SK-N-SH (cell line): ENCODE measurements at regions not wholly inside any gene's neighbourhood (a gene's known extent, or its start where the extent isn't known, plus 50 kb on each side); places are given as distances from the start of the nearest gene placed in this dataset.

Experiments
- CTCF ChIA-PET: fragments of 300-600, 350-600 bp; formaldehyde crosslinking; extraction: SDS; loops from one replicate; lab custom pipeline; 2021; lab: Yijun Ruan, JAX
- POLR2A ChIA-PET: fragments of 350-600 bp; sonication (Branson Sonifier 250); formaldehyde crosslinking; extraction: SDS; loops from one replicate; lab custom pipeline; 2020; ENCODE audit warnings: antibody characterized with exemption, inconsistent platforms; lab: Yijun Ruan, JAX
- DNase-seq: peaks from one replicate; pipeline ENCODE4 v3.0.0; 2012
- H2AFZ ChIP-seq: fragments of 200-600 bp; sonication (generic); 2 replicates; pipeline ENCODE4 v1.8.1; 2016; ENCODE audit warnings: antibody characterized with exemption, mild to moderate bottlenecking, low read depth
- H3F3A ChIP-seq: fragments of 200-600 bp; sonication (generic); replicated peaks from 2 replicates; pipeline ENCODE3; 2016; ENCODE audit warnings: antibody characterized with exemption, mild to moderate bottlenecking; ENCODE audit not compliant: insufficient read depth
- H3K27ac ChIP-seq, 2 experiments: fragments of 200-500 bp in 1 of 2; fragments of 200-600 bp in 1 of 2; sonication (Bioruptor generic) in 1 of 2; sonication (generic), shearing (Covaris generic) in 1 of 2; 2 replicates each; pipeline versions ENCODE4 v1.5.1 to v1.6.1; 2014 to 2016; ENCODE audit warnings: low read depth in 2 of 2, inconsistent platforms in 1 of 2, low read length in 1 of 2, mild to moderate bottlenecking in 1 of 2, mixed read lengths in 1 of 2
- H3K27me3 ChIP-seq: fragments of 200-600 bp; sonication (generic), shearing (Covaris generic); 2 replicates; pipeline ENCODE4 v1.6.1; 2016; ENCODE audit warnings: mixed run types; ENCODE audit not compliant: insufficient read depth
- H3K36me3 ChIP-seq, 2 experiments: fragments of 200-500 bp in 1 of 2; fragments of 200-600 bp in 1 of 2; sonication (Bioruptor generic) in 1 of 2; sonication (generic) in 1 of 2; replicated peaks in 1 of 2; 2 replicates each; pipeline versions ENCODE3 to v1.5.1; 2014 to 2016; ENCODE audit warnings: low read length in 1 of 2, mild to moderate bottlenecking in 1 of 2; ENCODE audit not compliant: insufficient read depth in 2 of 2, control insufficient read depth in 1 of 2
- H3K4me1 ChIP-seq, 2 experiments: fragments of 200-500 bp in 1 of 2; fragments of 200-600 bp in 1 of 2; sonication (Bioruptor generic) in 1 of 2; sonication (generic), shearing (Covaris generic) in 1 of 2; 2 replicates each; pipeline versions ENCODE4 v1.5.1 to v1.6.1; 2014 to 2016; ENCODE audit warnings: low read depth in 1 of 2, low read length in 1 of 2, mixed run types in 1 of 2; ENCODE audit not compliant: insufficient read depth in 2 of 2, control insufficient read depth in 1 of 2
- H3K4me2 ChIP-seq: fragments of 200-600 bp; sonication (generic), shearing (Covaris generic); 2 replicates; pipeline ENCODE4 v1.6.1; 2017; ENCODE audit warnings: mixed run types
- H3K4me3 ChIP-seq, 2 experiments: fragments of 200-500 bp in 1 of 2; fragments of 200-600 bp in 1 of 2; sonication (Bioruptor generic) in 1 of 2; sonication (generic), shearing (Covaris generic) in 1 of 2; 2 replicates each; pipeline versions ENCODE4 v1.5.1 to v1.8.1; 2014 to 2016; ENCODE audit warnings: low read depth in 2 of 2, inconsistent platforms in 1 of 2, low read length in 1 of 2, mild to moderate bottlenecking in 1 of 2, mixed read lengths in 1 of 2, moderate library complexity in 1 of 2
- H3K79me2 ChIP-seq: fragments of 200-600 bp; sonication (generic); 2 replicates; pipeline ENCODE4 v1.8.1; 2017; ENCODE audit warnings: mild to moderate bottlenecking; ENCODE audit not compliant: insufficient read depth
- H3K9ac ChIP-seq: fragments of 200-600 bp; sonication (generic); 2 replicates; pipeline ENCODE4 v1.6.1; 2017; ENCODE audit warnings: mixed run types
- H3K9me2 ChIP-seq: fragments of 200-600 bp; sonication (generic); 2 replicates; pipeline ENCODE4 v1.6.1; 2017; ENCODE audit warnings: mixed run types
- H3K9me3 ChIP-seq: fragments of 200-600 bp; sonication (generic); 2 replicates; pipeline ENCODE4 v1.6.1; 2017; ENCODE audit warnings: mixed run types, mild to moderate bottlenecking, moderate library complexity
- H4K20me1 ChIP-seq: fragments of 200-600 bp; sonication (generic); 2 replicates; pipeline ENCODE4 v1.6.1; 2017; ENCODE audit warnings: mild to moderate bottlenecking, mixed run types; ENCODE audit not compliant: insufficient read depth
- ELF1 ChIP-seq: IDR thresholded peaks from 2 replicates; pipeline ENCODE4 v1.4.0; 2012
- FOXJ3 ChIP-seq: sonication (generic); formaldehyde crosslinking; IDR thresholded peaks from 2 replicates; pipeline ENCODE4 v1.5.1; 2020; ENCODE audit warnings: mild to moderate bottlenecking, missing genetic modification reagents
- FOXM1 ChIP-seq: IDR thresholded peaks from 2 replicates; pipeline ENCODE4 v1.4.0; 2012; ENCODE audit warnings: low read depth, mild to moderate bottlenecking
- GABPA ChIP-seq: IDR thresholded peaks from 2 replicates; pipeline ENCODE4 v1.4.0; 2012; ENCODE audit warnings: low read depth, mild to moderate bottlenecking
- GATA2 ChIP-seq: sonication (generic); formaldehyde crosslinking; IDR thresholded peaks from 2 replicates; pipeline ENCODE4 v1.5.0; 2020; ENCODE audit warnings: mild to moderate bottlenecking, missing genetic modification reagents
- MEF2A ChIP-seq: IDR thresholded peaks from 2 replicates; pipeline ENCODE4 v1.4.0; 2012; ENCODE audit warnings: low read depth, borderline replicate concordance
- MXI1 ChIP-seq: IDR thresholded peaks from 2 replicates; pipeline ENCODE4 v1.6.1; 2012; ENCODE audit warnings: mild to moderate bottlenecking, low read depth, low read length, improper control_type of control experiment
- NFIC ChIP-seq: IDR thresholded peaks from 2 replicates; pipeline ENCODE4 v1.4.0; 2012; ENCODE audit warnings: borderline replicate concordance
- RAD21 ChIP-seq: IDR thresholded peaks from 2 replicates; pipeline ENCODE4 v1.6.1; 2012; ENCODE audit warnings: mild to moderate bottlenecking, low read length
- RCOR1 ChIP-seq: fragments of 150-350 bp; IDR thresholded peaks from 2 replicates; pipeline ENCODE4 v1.6.1; 2017; ENCODE audit warnings: antibody characterized with exemption, low read length
- SIN3A ChIP-seq: IDR thresholded peaks from 2 replicates; pipeline ENCODE4 v1.6.1; 2012; ENCODE audit warnings: low read depth, mild to moderate bottlenecking, low read length, moderate library complexity, borderline replicate concordance
- SMC3 ChIP-seq: IDR thresholded peaks from 2 replicates; pipeline ENCODE4 v1.6.1; 2012; ENCODE audit warnings: low read depth, low read length, improper control_type of control experiment
- TAF1 ChIP-seq: IDR thresholded peaks from 2 replicates; pipeline ENCODE4 v1.6.1; 2012; ENCODE audit warnings: low read depth, mild to moderate bottlenecking, low read length, moderate library complexity, borderline replicate concordance
- TCF12 ChIP-seq: IDR thresholded peaks from 2 replicates; pipeline ENCODE4 v1.4.0; 2012
- TEAD4 ChIP-seq: IDR thresholded peaks from 2 replicates; pipeline ENCODE4 v1.4.0; 2012; ENCODE audit warnings: mild to moderate bottlenecking, borderline replicate concordance; ENCODE audit not compliant: insufficient read depth
- YY1 ChIP-seq: IDR thresholded peaks from 2 replicates; pipeline ENCODE4 v1.4.0; 2012; ENCODE audit warnings: low read depth, mild to moderate bottlenecking
- WGBS: methylation state at CpG from one replicate; pipeline ENCODE4 v1.1.6; 2017; ENCODE audit warnings: low lambda C conversion rate; 5-methylcytosine and 5-hydroxymethylcytosine counted together
- TF ChIP-seq, protein P1 (sequence below): fragments of 150-350 bp; IDR thresholded peaks from 2 replicates; pipeline ENCODE4 v1.6.1; 2017; ENCODE audit warnings: antibody characterized with exemption, low read length, low read depth, borderline replicate concordance
- TF ChIP-seq, protein P2 (sequence below): fragments of 150-350 bp; IDR thresholded peaks from 2 replicates; pipeline ENCODE4 v1.6.1; 2016; ENCODE audit warnings: mild to moderate bottlenecking, low read depth, low read length
- TF ChIP-seq, protein P3 (sequence below): IDR thresholded peaks from 2 replicates; pipeline ENCODE4 v1.4.0; 2012; ENCODE audit warnings: low read depth, borderline replicate concordance

DNA sequence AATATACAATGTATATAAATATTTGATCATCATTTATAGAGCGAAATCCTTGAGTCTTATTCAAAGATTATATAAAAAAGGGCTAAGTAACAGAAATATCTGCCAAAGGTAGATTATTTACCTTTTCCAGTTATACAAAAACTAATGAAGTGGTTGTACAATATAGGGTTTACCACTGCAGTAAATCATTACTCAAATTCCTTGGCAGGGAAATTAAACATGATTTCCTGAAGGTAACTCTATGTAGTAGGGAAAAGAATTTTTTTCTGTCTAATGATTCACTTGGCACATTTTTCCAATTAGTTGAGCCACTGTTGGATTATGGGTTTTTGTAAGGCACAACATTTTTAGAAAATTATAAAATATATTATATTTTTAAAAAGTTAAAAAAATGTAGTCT lies 129.6 kb downstream of the NR2F2 start:
- Histone ChIP-seq H3K4me1 (no peaks in the 10 kb centered on the region), H4K20me1 (no peaks in the 10 kb centered on the region), H2AFZ (no peak overlapping the region), H3F3A (no peaks in the 10 kb centered on the region), H3K9ac (no peak overlapping the region), H3K27ac (no peak overlapping the region), H3K4me3 (no peak overlapping the region), H3K9me2 (no peaks in the 10 kb centered on the region), H3K9me3 (no peaks in the 10 kb centered on the region), H3K36me3 (no peaks in the 10 kb centered on the region), H3K27me3 (no peaks in the 10 kb centered on the region)
- POLR2A ChIA-PET, result no interaction called here
- 3% methylated on average over 1 of the region's 1 CpG for WGBS
- DNase-seq, result no peak
- CTCF ChIA-PET, result no interaction called here
- TF ChIP-seq TEAD4 (no peak), TCF12 (no peak), GABPA (no peak), RAD21 (no peak), MEF2A (no peak), RCOR1 (no peak), SIN3A (no peak), FOXM1 (no peak), TAF1 (no peak), GATA2 (CRISPR knock-in tag) (no peak), ELF1 (no peak), YY1 (no peak), FOXJ3 (CRISPR knock-in tag) (no peak), SMC3 (no peak), NFIC (no peak), MXI1 (no peak)
- TF ChIP-seq, protein P1, sequence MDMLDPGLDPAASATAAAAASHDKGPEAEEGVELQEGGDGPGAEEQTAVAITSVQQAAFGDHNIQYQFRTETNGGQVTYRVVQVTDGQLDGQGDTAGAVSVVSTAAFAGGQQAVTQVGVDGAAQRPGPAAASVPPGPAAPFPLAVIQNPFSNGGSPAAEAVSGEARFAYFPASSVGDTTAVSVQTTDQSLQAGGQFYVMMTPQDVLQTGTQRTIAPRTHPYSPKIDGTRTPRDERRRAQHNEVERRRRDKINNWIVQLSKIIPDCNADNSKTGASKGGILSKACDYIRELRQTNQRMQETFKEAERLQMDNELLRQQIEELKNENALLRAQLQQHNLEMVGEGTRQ, result no peak
- TF ChIP-seq, protein P2, sequence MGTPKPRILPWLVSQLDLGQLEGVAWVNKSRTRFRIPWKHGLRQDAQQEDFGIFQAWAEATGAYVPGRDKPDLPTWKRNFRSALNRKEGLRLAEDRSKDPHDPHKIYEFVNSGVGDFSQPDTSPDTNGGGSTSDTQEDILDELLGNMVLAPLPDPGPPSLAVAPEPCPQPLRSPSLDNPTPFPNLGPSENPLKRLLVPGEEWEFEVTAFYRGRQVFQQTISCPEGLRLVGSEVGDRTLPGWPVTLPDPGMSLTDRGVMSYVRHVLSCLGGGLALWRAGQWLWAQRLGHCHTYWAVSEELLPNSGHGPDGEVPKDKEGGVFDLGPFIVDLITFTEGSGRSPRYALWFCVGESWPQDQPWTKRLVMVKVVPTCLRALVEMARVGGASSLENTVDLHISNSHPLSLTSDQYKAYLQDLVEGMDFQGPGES, result no peak
- TF ChIP-seq, protein P3, sequence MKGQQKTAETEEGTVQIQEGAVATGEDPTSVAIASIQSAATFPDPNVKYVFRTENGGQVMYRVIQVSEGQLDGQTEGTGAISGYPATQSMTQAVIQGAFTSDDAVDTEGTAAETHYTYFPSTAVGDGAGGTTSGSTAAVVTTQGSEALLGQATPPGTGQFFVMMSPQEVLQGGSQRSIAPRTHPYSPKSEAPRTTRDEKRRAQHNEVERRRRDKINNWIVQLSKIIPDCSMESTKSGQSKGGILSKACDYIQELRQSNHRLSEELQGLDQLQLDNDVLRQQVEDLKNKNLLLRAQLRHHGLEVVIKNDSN, result no peak
- TF ChIP-seq, all 33 proteins: peak for 0
- H3K4me2 ChIP-seq, result no peak overlapping the region
- no peaks in the 10 kb centered on the region for H3K79me2 ChIP-seq
